Liver (tissue), 8 donors: ENCODE measurements at regions not wholly inside any gene's neighbourhood (a gene's known extent, or its start where the extent isn't known, plus 50 kb on each side); places are given as distances from the start of the nearest gene placed in this dataset.

Source experiments
- DNase-seq: peaks from one replicate; pipeline ENCODE4 v3.0.0-alpha.2; 2017; ENCODE audit warnings: low spot score
- H3K27ac ChIP-seq, 2 donors: one replicate each; pipeline ENCODE4 v1.7.0; 2013; ENCODE audit warnings: inconsistent platforms in 2 of 2, low read length in 2 of 2, control low read depth in 1 of 2, low read depth in 1 of 2, mild to moderate bottlenecking in 1 of 2
- H3K27me3 ChIP-seq, 4 donors: one replicate each; pipeline versions ENCODE4 v1.6.1 to v1.7.0; 2013; ENCODE audit warnings: low read length in 3 of 4, inconsistent platforms in 1 of 4, mild to moderate bottlenecking in 1 of 4, moderate library complexity in 1 of 4; ENCODE audit not compliant: control insufficient read depth in 4 of 4, insufficient read depth in 4 of 4
- H3K36me3 ChIP-seq, 4 donors: one replicate each; pipeline versions ENCODE4 v1.6.1 to v1.7.0; 2013; ENCODE audit warnings: low read length in 3 of 4, mild to moderate bottlenecking in 3 of 4, low read depth in 1 of 4, moderate library complexity in 1 of 4; ENCODE audit not compliant: control insufficient read depth in 4 of 4, insufficient read depth in 3 of 4
- H3K4me1 ChIP-seq, 4 donors: one replicate each; pipeline versions ENCODE4 v1.6.1 to v1.7.0; 2013; ENCODE audit warnings: low read length in 3 of 4, mild to moderate bottlenecking in 3 of 4, moderate library complexity in 1 of 4; ENCODE audit not compliant: control insufficient read depth in 4 of 4, insufficient read depth in 4 of 4
- H3K4me3 ChIP-seq, 3 donors: one replicate each; pipeline versions ENCODE4 v1.6.1 to v1.7.0; 2013; ENCODE audit warnings: low read length in 3 of 3, control low read depth in 1 of 3, low read depth in 1 of 3, mild to moderate bottlenecking in 1 of 3
- H3K9ac ChIP-seq, 2 donors: one replicate each; pipeline ENCODE4 v1.7.0; 2013; ENCODE audit warnings: low read length in 2 of 2, mild to moderate bottlenecking in 2 of 2, moderate library complexity in 2 of 2, control low read depth in 1 of 2, low read depth in 1 of 2
- H3K9me3 ChIP-seq, 4 donors: one replicate each; pipeline versions ENCODE4 v1.6.1 to v1.7.0; 2013; ENCODE audit warnings: low read length in 3 of 4; ENCODE audit not compliant: control insufficient read depth in 4 of 4
- ATF3 ChIP-seq: IDR thresholded peaks from 2 replicates; pipeline ENCODE4 v1.6.1; 2016; ENCODE audit warnings: antibody characterized with exemption
- CTCF ChIP-seq: fragments of 150-350 bp; IDR thresholded peaks from 2 replicates; pipeline ENCODE4 v1.5.1; 2017; ENCODE audit warnings: improper control_type of control experiment, low read depth, low read length; ENCODE audit not compliant: missing input control
- EGR1 ChIP-seq, 2 donors: IDR thresholded peaks; 2 replicates each; pipeline ENCODE4 v1.6.1; 2016 to 2018; ENCODE audit warnings: antibody characterized with exemption in 2 of 2, low read depth in 2 of 2
- FOXA1 ChIP-seq: IDR thresholded peaks from 2 replicates; pipeline ENCODE4 v1.6.1; 2016; ENCODE audit warnings: antibody characterized with exemption
- FOXA2 ChIP-seq: IDR thresholded peaks from 2 replicates; pipeline ENCODE4 v1.6.1; 2016; ENCODE audit warnings: antibody characterized with exemption
- GABPA ChIP-seq, 2 donors: IDR thresholded peaks in 1 of 2; conservative IDR thresholded peaks in 1 of 2; 2 replicates each; pipeline ENCODE4 v1.6.1; 2016; ENCODE audit warnings: antibody characterized with exemption in 2 of 2, mild to moderate bottlenecking in 1 of 2, moderate library complexity in 1 of 2
- HNF4A ChIP-seq, 2 donors: conservative IDR thresholded peaks; 2 replicates each; pipeline ENCODE4 v1.6.1; 2016; ENCODE audit warnings: antibody characterized with exemption in 2 of 2, mild to moderate bottlenecking in 2 of 2
- HNF4G ChIP-seq: IDR thresholded peaks from 2 replicates; pipeline ENCODE4 v1.6.1; 2016; ENCODE audit warnings: antibody characterized with exemption
- JUND ChIP-seq, 2 donors: IDR thresholded peaks; 2 replicates each; pipeline ENCODE4 v1.6.1; 2016; ENCODE audit warnings: antibody characterized with exemption in 2 of 2
- MAX ChIP-seq: IDR thresholded peaks from 2 replicates; pipeline ENCODE4 v1.6.1; 2016; ENCODE audit warnings: antibody characterized with exemption
- NR2F2 ChIP-seq: IDR thresholded peaks from 2 replicates; pipeline ENCODE4 v1.6.1; 2016; ENCODE audit warnings: antibody characterized with exemption
- RAD21 ChIP-seq, 2 donors: IDR thresholded peaks; 2 replicates each; pipeline ENCODE4 v1.6.1; 2016; ENCODE audit warnings: antibody characterized with exemption in 2 of 2, mild to moderate bottlenecking in 2 of 2
- REST ChIP-seq: IDR thresholded peaks from 2 replicates; pipeline ENCODE4 v1.6.1; 2016; ENCODE audit warnings: antibody characterized with exemption, mild to moderate bottlenecking
- RXRA ChIP-seq, 2 donors: IDR thresholded peaks; 2 replicates each; pipeline ENCODE4 v1.6.1; 2017 to 2018; ENCODE audit warnings: antibody characterized with exemption in 2 of 2, mild to moderate bottlenecking in 1 of 2
- SP1 ChIP-seq: IDR thresholded peaks from 2 replicates; pipeline ENCODE4 v1.6.1; 2018; ENCODE audit warnings: antibody characterized with exemption, mild to moderate bottlenecking
- TAF1 ChIP-seq: conservative IDR thresholded peaks from 2 replicates; pipeline ENCODE4 v1.6.1; 2016; ENCODE audit warnings: antibody characterized with exemption, mild to moderate bottlenecking
- YY1 ChIP-seq: IDR thresholded peaks from 2 replicates; pipeline ENCODE4 v1.6.1; 2016; ENCODE audit warnings: antibody characterized with exemption, mild to moderate bottlenecking
- ZBTB33 ChIP-seq: IDR thresholded peaks from 2 replicates; pipeline ENCODE4 v1.6.1; 2016; ENCODE audit warnings: antibody characterized with exemption
- WGBS: extraction: QIAGEN DNeasy Blood & Tissue Kit; methylation state at CpG from one replicate; pipeline ENCODE4 v1.1.7; 2013; 5-methylcytosine and 5-hydroxymethylcytosine counted together
- donor health status: healthy.
- donor health status: healthy.
- donor health status: healthy.
- donor health status: healthy.
- donor health status: healthy.

- no peak for TF ChIP-seq RXRA (IDR thresholded peaks at IDR 0.05)
These were observed 274.2 kb upstream of the NCKAP5 start (continued) for GRCh38 chr2:133842446-133842845.

- no peak for DNase-seq
- no peaks in the 10 kb centered on the region for H3K27me3 ChIP-seq
- TF ChIP-seq HNF4A (conservative IDR thresholded peaks at IDR 0.05), result no peak
- no peak for TF ChIP-seq JUND (IDR thresholded peaks at IDR 0.05)
- TF ChIP-seq TAF1, result no peak
- no peak for TF ChIP-seq REST
- TF ChIP-seq MAX, result no peak
- no peak for TF ChIP-seq SP1
- no peak for TF ChIP-seq NR2F2
- no peak for TF ChIP-seq GABPA (IDR thresholded peaks at IDR 0.05 in 1 of 2, conservative IDR thresholded peaks at IDR 0.05 in 1 of 2)
- no peak for TF ChIP-seq FOXA2
- TF ChIP-seq CTCF, result no peak
- no peak for TF ChIP-seq RAD21 (IDR thresholded peaks at IDR 0.05)
- TF ChIP-seq ZBTB33, result no peak
- TF ChIP-seq RXRA (IDR thresholded peaks at IDR 0.05), result no peak
- TF ChIP-seq FOXA1, result no peak
- TF ChIP-seq YY1, result no peak
- no peak for TF ChIP-seq HNF4G
- no peak for TF ChIP-seq EGR1 (IDR thresholded peaks at IDR 0.05; ENCODE audit: low read depth in 2 of 2)
- TF ChIP-seq ATF3, result no peak
- H3K27ac ChIP-seq, result no peak overlapping the region
- 92% methylated on average over 3 of the region's 3 CpGs for WGBS
- H3K4me3 ChIP-seq, result no peak overlapping the region
- peaks cover 0 to 4% (median 1%) of the 10 kb centered on the region in 4 donors for H3K4me1 ChIP-seq
- no peaks in the 10 kb centered on the region for H3K36me3 ChIP-seq
- no peak overlapping the region for H3K9ac ChIP-seq
- no peaks in the 10 kb centered on the region for H3K9me3 ChIP-seq
These were observed 274.8 kb upstream of the NCKAP5 start for GRCh38 chr2:133843091-133843490.
